ENCODE measurements at regions not wholly inside any gene's neighbourhood (a gene's known extent, or its start where the extent isn't known, plus 50 kb on each side); places are given as distances from the start of the nearest gene placed in this dataset.

- TF ChIP-seq POLR2AphosphoS5 (IDR thresholded peaks at IDR 0.05; ENCODE audit: low read depth), result no peak
- no peak for TF ChIP-seq CTCF (IDR thresholded peaks at IDR 0.05; ENCODE audit: insufficient read depth, low read length)
- TF ChIP-seq GABPA (IDR thresholded peaks at IDR 0.05; ENCODE audit: low read depth), result no peak
- TF ChIP-seq SPI1 (IDR thresholded peaks at IDR 0.05; ENCODE audit: borderline replicate concordance, low read depth), result no peak
- TF ChIP-seq REST (IDR thresholded peaks at IDR 0.05; ENCODE audit: insufficient replicate concordance, low read depth), result no peak
Observed at GRCh38 chr1:166365081-166365480, 198.3 kb upstream of the FAM78B start.
